OCI-LY3 (cell line): ENCODE measurements at regions not wholly inside any gene's neighbourhood (a gene's known extent, or its start where the extent isn't known, plus 50 kb on each side); places are given as distances from the start of the nearest gene placed in this dataset.

Experiments
- EZH2phosphoT487 ChIP-seq: fragments of 200-600 bp; shearing (Covaris generic); IDR thresholded peaks from 2 replicates; pipeline ENCODE4 v1.6.1; 2018; ENCODE audit warnings: antibody characterized with exemption, mixed run types, low read depth
- TF ChIP-seq, protein P1 (sequence below): fragments of 200-600, 300-600 bp; sonication (generic); IDR thresholded peaks from 2 replicates; pipeline ENCODE4 v1.5.1; 2014; ENCODE audit warnings: antibody characterized with exemption, low read length, low read depth

DNA sequence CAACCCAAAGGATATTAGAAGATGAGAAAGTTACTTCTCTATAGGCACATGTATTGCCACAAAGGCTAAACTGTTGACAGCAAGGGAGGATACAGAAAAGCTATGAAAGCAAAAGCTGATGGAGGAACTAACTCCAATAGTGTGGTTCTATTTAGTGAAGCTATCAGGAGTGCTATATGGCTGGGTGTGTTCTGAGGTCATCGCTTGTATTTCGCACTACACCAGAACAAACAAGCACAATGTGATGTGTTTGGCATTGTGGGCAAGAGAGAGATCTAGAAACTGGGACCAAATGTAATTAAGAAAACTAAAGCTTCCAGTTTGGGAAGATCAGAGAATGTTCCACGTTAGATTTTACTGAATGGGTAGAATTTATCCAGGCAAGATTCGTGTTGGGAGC, 220.4 kb upstream of the UMPS start:
- TF ChIP-seq, protein P1, sequence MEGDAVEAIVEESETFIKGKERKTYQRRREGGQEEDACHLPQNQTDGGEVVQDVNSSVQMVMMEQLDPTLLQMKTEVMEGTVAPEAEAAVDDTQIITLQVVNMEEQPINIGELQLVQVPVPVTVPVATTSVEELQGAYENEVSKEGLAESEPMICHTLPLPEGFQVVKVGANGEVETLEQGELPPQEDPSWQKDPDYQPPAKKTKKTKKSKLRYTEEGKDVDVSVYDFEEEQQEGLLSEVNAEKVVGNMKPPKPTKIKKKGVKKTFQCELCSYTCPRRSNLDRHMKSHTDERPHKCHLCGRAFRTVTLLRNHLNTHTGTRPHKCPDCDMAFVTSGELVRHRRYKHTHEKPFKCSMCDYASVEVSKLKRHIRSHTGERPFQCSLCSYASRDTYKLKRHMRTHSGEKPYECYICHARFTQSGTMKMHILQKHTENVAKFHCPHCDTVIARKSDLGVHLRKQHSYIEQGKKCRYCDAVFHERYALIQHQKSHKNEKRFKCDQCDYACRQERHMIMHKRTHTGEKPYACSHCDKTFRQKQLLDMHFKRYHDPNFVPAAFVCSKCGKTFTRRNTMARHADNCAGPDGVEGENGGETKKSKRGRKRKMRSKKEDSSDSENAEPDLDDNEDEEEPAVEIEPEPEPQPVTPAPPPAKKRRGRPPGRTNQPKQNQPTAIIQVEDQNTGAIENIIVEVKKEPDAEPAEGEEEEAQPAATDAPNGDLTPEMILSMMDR, result no peak
- no peak for TF ChIP-seq EZH2phosphoT487
